NCI-H774 (cell line): ENCODE measurements at regions not wholly inside any gene's neighbourhood (a gene's known extent, or its start where the extent isn't known, plus 50 kb on each side); places are given as distances from the start of the nearest gene placed in this dataset.
"Not testable (repeated sequence)": the region's sequence is repeated elsewhere in the genome, so short reads cannot be mapped to it uniquely, and the experiment has no call there.

Experiments used
- DNase-seq: peaks from one replicate; lab custom pipeline; 2025; lab: John Stamatoyannopoulos, UW

DNA sequence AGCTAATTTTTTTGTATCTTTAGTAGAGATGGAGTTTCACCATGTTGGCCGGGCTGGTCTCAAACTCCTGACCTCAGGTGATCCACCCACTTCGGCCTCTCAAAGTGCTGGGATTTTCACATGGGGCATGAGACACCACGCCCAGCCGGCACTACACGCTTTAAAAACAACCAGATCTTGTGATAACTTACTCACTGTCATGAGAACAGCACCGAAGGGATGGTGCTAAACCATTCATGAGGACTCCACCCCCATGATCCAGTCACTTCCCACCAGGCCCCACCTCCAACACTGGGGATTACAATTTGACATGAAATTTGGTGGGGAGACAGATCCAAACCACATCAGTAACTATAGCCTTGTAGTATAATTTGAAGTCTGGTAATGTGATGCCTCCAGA lies 67.4 kb upstream of the ZNF169 start:
- not testable (repeated sequence) for DNase-seq

DNA sequence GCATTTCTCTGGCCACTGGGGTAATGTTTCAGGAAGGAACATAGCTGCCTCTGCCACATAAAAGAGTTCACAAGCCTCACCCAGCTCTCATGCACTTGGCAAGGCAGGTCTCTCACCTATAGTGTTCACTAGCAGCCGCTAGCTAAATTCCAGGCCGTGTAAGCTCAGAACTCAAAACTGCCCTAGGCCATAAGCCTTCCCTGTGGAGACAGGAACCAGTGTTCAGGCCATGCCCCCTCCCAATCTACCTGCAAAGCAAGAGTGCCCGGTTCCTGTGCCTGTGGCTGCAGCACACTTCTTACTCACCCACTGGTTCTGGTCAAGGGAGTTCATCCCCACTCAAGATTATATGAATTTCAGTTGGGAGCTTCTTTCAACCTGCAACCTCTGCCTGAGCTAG lies 60.7 kb upstream of the ZNF169 start:
- no peak for DNase-seq

DNA sequence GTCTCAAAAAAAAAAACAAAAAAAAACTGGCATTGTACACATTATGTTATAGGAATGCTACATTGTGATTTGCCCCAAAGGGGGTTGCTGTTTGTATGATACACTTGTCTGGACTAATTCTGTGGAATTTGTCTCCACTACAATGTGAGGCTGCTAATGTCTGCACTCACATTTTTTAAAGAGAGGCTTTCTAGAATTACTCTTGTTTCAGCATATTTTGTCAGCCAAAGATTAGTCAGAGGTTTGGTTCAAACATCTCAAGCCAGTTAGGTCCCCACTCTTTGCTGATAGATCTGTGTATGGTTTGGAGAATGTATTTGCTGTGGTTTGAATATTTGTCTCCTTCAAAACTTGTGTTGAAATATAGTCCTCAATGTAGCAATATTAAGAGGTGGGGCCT lies 59.3 kb upstream of the ZNF169 start:
- DNase-seq: no peak

DNA sequence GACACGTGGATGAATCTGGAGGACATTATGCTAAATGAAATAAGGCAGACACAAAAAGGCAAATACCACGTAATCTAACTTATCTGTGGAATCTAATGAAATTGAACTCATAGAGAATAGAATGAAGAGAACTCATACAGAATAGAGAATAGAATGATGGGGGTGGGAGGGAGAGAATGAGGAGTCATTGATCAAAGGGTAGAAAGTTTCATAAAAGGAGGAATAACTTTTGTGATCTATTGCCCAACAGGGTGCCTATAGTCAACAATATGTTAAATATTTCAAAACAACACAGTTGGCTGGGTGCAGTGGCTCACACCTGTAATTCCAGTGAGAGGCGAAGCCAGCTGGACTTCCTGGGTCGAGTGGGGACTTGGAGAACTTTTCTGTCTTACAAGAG lies 54.9 kb upstream of the ZNF169 start:
- no peak for DNase-seq

DNA sequence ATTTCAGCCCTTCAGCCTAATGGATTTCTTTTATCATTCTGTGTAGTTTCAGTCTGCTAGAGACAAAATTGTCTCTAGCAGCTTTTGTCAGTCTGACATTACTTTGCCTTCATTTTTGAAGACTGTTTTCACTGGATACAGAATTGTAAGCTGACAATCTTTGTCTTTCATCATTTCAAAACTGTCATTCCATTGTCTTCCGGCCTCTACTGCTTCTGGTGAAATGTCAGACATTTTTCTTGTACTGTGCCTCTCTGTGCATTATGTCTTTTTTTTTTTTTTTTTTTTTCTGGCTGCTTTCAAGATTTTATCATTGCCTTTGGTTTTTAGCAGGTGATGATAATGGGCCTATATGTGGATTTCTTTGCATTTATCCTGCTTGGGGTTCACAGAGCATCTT lies 51.3 kb upstream of the ZNF169 start:
- DNase-seq: no peak
